Right hindlimb (tissue), 1 donor: ENCODE measurements at regions not wholly inside any gene's neighbourhood (a gene's known extent, or its start where the extent isn't known, plus 50 kb on each side); places are given as distances from the start of the nearest gene placed in this dataset.

Experiments used
- DNase-seq: peaks from one replicate; pipeline ENCODE4 v3.0.0-alpha.2; 2018

- no peak for DNase-seq
Measured at GRCh38 chr5:112630246-112631009, 107.3 kb upstream of the APC start.

GRCh38 chr5:112634166-112634565, 103.5 kb upstream of the APC start:
- DNase-seq = no peak

- DNase-seq = no peak
Measured at GRCh38 chr5:112634796-112635195, 102.9 kb upstream of the APC start.

- DNase-seq = no peak
Measured at GRCh38 chr5:112635276-112635675, 102.4 kb upstream of the APC start.

GRCh38 chr5:112635771-112636731, 101.6 kb upstream of the APC start:
- DNase-seq = no peak

GRCh38 chr5:112636751-112637150, 100.9 kb upstream of the APC start:
- no peak for DNase-seq

- DNase-seq = no peak
Measured at GRCh38 chr5:112637343-112637742, 100.3 kb upstream of the APC start.

- DNase-seq = no peak
Measured at GRCh38 chr5:112640546-112640945, 97.1 kb upstream of the APC start.

GRCh38 chr5:112641515-112642110, 96.1 kb upstream of the APC start:
- no peak for DNase-seq

- DNase-seq = no peak
Measured at GRCh38 chr5:112642885-112643284, 94.8 kb upstream of the APC start.

GRCh38 chr5:112643339-112643971, 94.2 kb upstream of the APC start:
- DNase-seq = no peak

GRCh38 chr5:112646139-112646936, 91.3 kb upstream of the APC start:
- DNase-seq = no peak

GRCh38 chr5:112647428-112647827, 90.3 kb upstream of the APC start:
- no peak for DNase-seq

GRCh38 chr5:112648264-112648663, 89.4 kb upstream of the APC start:
- no peak for DNase-seq

- no peak for DNase-seq
Measured at GRCh38 chr5:112649882-112650281, 87.8 kb upstream of the APC start.

GRCh38 chr5:112653638-112654205, 84.0 kb upstream of the APC start:
- DNase-seq = no peak

GRCh38 chr5:112655513-112655912, 82.2 kb upstream of the APC start:
- no peak for DNase-seq

- no peak for DNase-seq
Measured at GRCh38 chr5:112656451-112656850, 81.2 kb upstream of the APC start.

- no peak for DNase-seq
Measured at GRCh38 chr5:112657804-112658203, 79.9 kb upstream of the APC start.

- DNase-seq = no peak
Measured at GRCh38 chr5:112660359-112660758, 77.3 kb upstream of the APC start.

GRCh38 chr5:112663146-112663545, 74.5 kb upstream of the APC start:
- DNase-seq = no peak

GRCh38 chr5:112668016-112668415, 69.7 kb upstream of the APC start:
- no peak for DNase-seq
